PFSK-1 (cell line): ENCODE measurements at regions not wholly inside any gene's neighbourhood (a gene's known extent, or its start where the extent isn't known, plus 50 kb on each side); places are given as distances from the start of the nearest gene placed in this dataset.

Source experiments
- FOXP2 ChIP-seq: optimal IDR thresholded peaks from 2 replicates; pipeline ENCODE3; 2011; ENCODE audit warnings: borderline replicate concordance, control low read depth, inconsistent platforms; ENCODE audit not compliant: insufficient read depth; ENCODE audit errors: extremely low read length, extremely low read depth
- POLR2AphosphoS5 ChIP-seq: IDR thresholded peaks from 2 replicates; pipeline ENCODE4 v1.6.1; 2012; ENCODE audit warnings: low read depth, mild to moderate bottlenecking, control low read depth, low read length, moderate library complexity
- REST ChIP-seq, 2 experiments: IDR thresholded peaks; 2 replicates each; pipeline versions ENCODE4 v1.6.1 to v1.8.0; 2011 to 2012; ENCODE audit warnings: low read depth in 2 of 2, low read length in 2 of 2, control low read depth in 1 of 2, inconsistent platforms in 1 of 2, mild to moderate bottlenecking in 1 of 2, moderate library complexity in 1 of 2; ENCODE audit not compliant: insufficient read depth in 1 of 2
- SIN3A ChIP-seq: IDR thresholded peaks from 2 replicates; pipeline ENCODE4 v1.6.1; 2012; ENCODE audit warnings: mild to moderate bottlenecking, low read length, moderate library complexity, borderline replicate concordance; ENCODE audit not compliant: insufficient read depth
- TAF1 ChIP-seq: IDR thresholded peaks from 2 replicates; pipeline ENCODE4 v1.6.1; 2012; ENCODE audit warnings: low read length, control low read depth, borderline replicate concordance; ENCODE audit not compliant: insufficient read depth

- TF ChIP-seq POLR2AphosphoS5 (no peak), SIN3A (no peak), FOXP2 (no peak), REST (IDR thresholded peaks at IDR 0.05; ENCODE audit: insufficient read depth in 1 of 2, low read depth in 2 of 2, low read length in 2 of 2) (no peak), TAF1 (no peak)
Measured at GRCh38 chr6:147782302-147782701, 273.8 kb downstream of the SAMD5 start.

- TF ChIP-seq TAF1 (no peak), REST (IDR thresholded peaks at IDR 0.05; ENCODE audit: insufficient read depth in 1 of 2, low read depth in 2 of 2, low read length in 2 of 2) (no peak), SIN3A (no peak), POLR2AphosphoS5 (no peak), FOXP2 (no peak)
Measured at GRCh38 chr6:147784371-147784770, 275.9 kb downstream of the SAMD5 start.

- TF ChIP-seq FOXP2 (no peak), TAF1 (no peak), REST (IDR thresholded peaks at IDR 0.05; ENCODE audit: insufficient read depth in 1 of 2, low read depth in 2 of 2, low read length in 2 of 2) (no peak), POLR2AphosphoS5 (no peak), SIN3A (no peak)
Measured at GRCh38 chr6:147787417-147787816, 278.9 kb downstream of the SAMD5 start.

- TF ChIP-seq TAF1 (no peak), SIN3A (no peak), FOXP2 (no peak), REST (IDR thresholded peaks at IDR 0.05; ENCODE audit: insufficient read depth in 1 of 2, low read depth in 2 of 2, low read length in 2 of 2) (no peak)
Measured at GRCh38 chr6:147789430-147789947, 281.0 kb downstream of the SAMD5 start.
